Kidney capillary endothelial cell (primary cell): ENCODE measurements at regions not wholly inside any gene's neighbourhood (a gene's known extent, or its start where the extent isn't known, plus 50 kb on each side); places are given as distances from the start of the nearest gene placed in this dataset.
"Not testable (repeated sequence)": the region's sequence is repeated elsewhere in the genome, so short reads cannot be mapped to it uniquely, and the experiment has no call there.

ENCODE experiments used
- DNase-seq: peaks from one replicate; pipeline ENCODE4 v3.0.0-alpha.2; 2018; ENCODE audit warnings: low spot score

GRCh38 chr9:39674437-39675210 lies 319.2 kb downstream of the SPATA31A1 start:
- DNase-seq = not testable (repeated sequence)

GRCh38 chr9:39675211-39675553 lies 319.7 kb downstream of the SPATA31A1 start:
- DNase-seq = not testable (repeated sequence)

- DNase-seq = not testable (repeated sequence)
These were observed 323.2 kb downstream of the SPATA31A1 start for GRCh38 chr9:39678534-39679263.

GRCh38 chr9:39680694-39681401 lies 325.4 kb downstream of the SPATA31A1 start:
- DNase-seq = not testable (repeated sequence)

GRCh38 chr9:39728862-39729261 lies 373.4 kb downstream of the SPATA31A1 start:
- not testable (repeated sequence) for DNase-seq

GRCh38 chr9:39744898-39745297 lies 389.4 kb downstream of the SPATA31A1 start:
- DNase-seq = not testable (repeated sequence)

- not testable (repeated sequence) for DNase-seq
These were observed 420.1 kb downstream of the SPATA31A1 start for GRCh38 chr9:39775570-39775969.

GRCh38 chr9:39791356-39791755 lies 435.9 kb downstream of the SPATA31A1 start:
- not testable (repeated sequence) for DNase-seq

- not testable (repeated sequence) for DNase-seq
These were observed 442.5 kb downstream of the SPATA31A1 start for GRCh38 chr9:39797935-39798334.

- not testable (repeated sequence) for DNase-seq
These were observed 443.8 kb downstream of the SPATA31A1 start for GRCh38 chr9:39799252-39799651.

- not testable (repeated sequence) for DNase-seq
These were observed 447.1 kb downstream of the SPATA31A1 start for GRCh38 chr9:39802561-39802960.

GRCh38 chr9:39809401-39810226 lies 454.1 kb downstream of the SPATA31A1 start:
- peak; percentile 26 for DNase-seq

GRCh38 chr9:39810401-39810800 lies 454.9 kb downstream of the SPATA31A1 start:
- not testable (repeated sequence) for DNase-seq

- DNase-seq = not testable (repeated sequence)
These were observed 456.1 kb downstream of the SPATA31A1 start for GRCh38 chr9:39811615-39812014.

GRCh38 chr9:39828457-39828856 lies 473.0 kb downstream of the SPATA31A1 start:
- not testable (repeated sequence) for DNase-seq
